ENCODE measurements at regions not wholly inside any gene's neighbourhood (a gene's known extent, or its start where the extent isn't known, plus 50 kb on each side); places are given as distances from the start of the nearest gene placed in this dataset.

- ChIA-PET POLR2A (no interaction called here), CTCF (no interaction called here)
- no peak for TF ChIP-seq FOXK2 (IDR thresholded peaks at IDR 0.05)
- TF ChIP-seq ARNT (IDR thresholded peaks at IDR 0.05) = no peak
- TF ChIP-seq L3MBTL2 (conservative IDR thresholded peaks at IDR 0.05) = no peak
- no peak for TF ChIP-seq SP1 (IDR thresholded peaks at IDR 0.05)
- TF ChIP-seq NFRKB (IDR thresholded peaks at IDR 0.05) = no peak
- TF ChIP-seq FOXM1 (IDR thresholded peaks at IDR 0.05; ENCODE audit: borderline replicate concordance) = no peak
- TF ChIP-seq PKNOX1 (IDR thresholded peaks at IDR 0.05) = no peak
- DNase-seq (ENCODE audit: extremely low spot score) = no peak
These were observed 455.7 kb upstream of the FAT1 start for GRCh38 chr4:187179086-187180058.

GRCh38 chr4:187181054-187181453, 457.4 kb upstream of the FAT1 start:
- POLR2A ChIA-PET = no interaction called here
- TF ChIP-seq ARNT (IDR thresholded peaks at IDR 0.05) (no peak), FOXK2 (IDR thresholded peaks at IDR 0.05) (no peak), FOXM1 (IDR thresholded peaks at IDR 0.05; ENCODE audit: borderline replicate concordance) (no peak), FOXA1 (IDR thresholded peaks at IDR 0.05) (no peak), TARDBP (IDR thresholded peaks at IDR 0.05) (no peak), BHLHE40 (IDR thresholded peaks at IDR 0.05; ENCODE audit: borderline replicate concordance) (no peak), HDGF (IDR thresholded peaks at IDR 0.05; ENCODE audit: borderline replicate concordance) (no peak), LEF1 (IDR thresholded peaks at IDR 0.05; ENCODE audit: borderline replicate concordance) (no peak), SUZ12 (IDR thresholded peaks at IDR 0.05) (no peak), NFRKB (IDR thresholded peaks at IDR 0.05) (no peak)
- DNase-seq (ENCODE audit: extremely low spot score) = no peak
- CTCF ChIA-PET = no interaction called here

GRCh38 chr4:187183346-187183745, 459.7 kb upstream of the FAT1 start:
- no peak for DNase-seq (ENCODE audit: extremely low spot score)
- CTCF ChIA-PET = no interaction called here

GRCh38 chr4:187183826-187184225, 460.2 kb upstream of the FAT1 start:
- no peak for DNase-seq (ENCODE audit: extremely low spot score)
- ChIA-PET POLR2A (no interaction called here), CTCF (no interaction called here)
- no peak for TF ChIP-seq FOXK2 (IDR thresholded peaks at IDR 0.05)
- no peak for TF ChIP-seq SUZ12 (IDR thresholded peaks at IDR 0.05)
- no peak for TF ChIP-seq FOXM1 (IDR thresholded peaks at IDR 0.05; ENCODE audit: borderline replicate concordance)
- no peak for TF ChIP-seq SP1 (IDR thresholded peaks at IDR 0.05)
- no peak for TF ChIP-seq PKNOX1 (IDR thresholded peaks at IDR 0.05)
- no peak for TF ChIP-seq LEF1 (IDR thresholded peaks at IDR 0.05; ENCODE audit: borderline replicate concordance)
- no peak for TF ChIP-seq L3MBTL2 (conservative IDR thresholded peaks at IDR 0.05)
- no peak for TF ChIP-seq ELF4 (IDR thresholded peaks at IDR 0.05)
- no peak for TF ChIP-seq TARDBP (IDR thresholded peaks at IDR 0.05)
- no peak for TF ChIP-seq ARNT (IDR thresholded peaks at IDR 0.05)
- TF ChIP-seq CTBP1 (IDR thresholded peaks at IDR 0.05; ENCODE audit: borderline replicate concordance) = no peak
- TF ChIP-seq BHLHE40 (IDR thresholded peaks at IDR 0.05; ENCODE audit: borderline replicate concordance) = no peak

More at GRCh38 chr4:187183346-187183745, 459.7 kb upstream of the FAT1 start:
- no peak for TF ChIP-seq L3MBTL2 (conservative IDR thresholded peaks at IDR 0.05)
- TF ChIP-seq FOXK2 (IDR thresholded peaks at IDR 0.05) = no peak
- TF ChIP-seq PKNOX1 (IDR thresholded peaks at IDR 0.05) = no peak
- no peak for TF ChIP-seq ELF4 (IDR thresholded peaks at IDR 0.05)
- TF ChIP-seq ZNF384 (IDR thresholded peaks at IDR 0.05) = no peak
- no peak for TF ChIP-seq ARNT (IDR thresholded peaks at IDR 0.05)
- POLR2A ChIA-PET = no interaction called here

- ChIA-PET CTCF (no interaction called here), POLR2A (no interaction called here)
- TF ChIP-seq TARDBP (IDR thresholded peaks at IDR 0.05) (no peak), FOXK2 (IDR thresholded peaks at IDR 0.05) (no peak), L3MBTL2 (conservative IDR thresholded peaks at IDR 0.05) (no peak), PKNOX1 (IDR thresholded peaks at IDR 0.05) (no peak), ZNF384 (IDR thresholded peaks at IDR 0.05) (no peak), ELF4 (IDR thresholded peaks at IDR 0.05) (no peak), FOXA1 (IDR thresholded peaks at IDR 0.05) (no peak), HDGF (IDR thresholded peaks at IDR 0.05; ENCODE audit: borderline replicate concordance) (no peak), FOXM1 (IDR thresholded peaks at IDR 0.05; ENCODE audit: borderline replicate concordance) (no peak), LEF1 (IDR thresholded peaks at IDR 0.05; ENCODE audit: borderline replicate concordance) (no peak), BHLHE40 (IDR thresholded peaks at IDR 0.05; ENCODE audit: borderline replicate concordance) (no peak)
- DNase-seq (ENCODE audit: extremely low spot score) = no peak
These were observed 460.9 kb upstream of the FAT1 start for GRCh38 chr4:187184508-187184907.

- ChIA-PET CTCF (interaction anchor here (0.6 kb wide), 1 partner anchor 478 kb away, joined by 3 read pairs; no protein-coding TSS in a partner anchor), POLR2A (no interaction called here)
- TF ChIP-seq HDGF (IDR thresholded peaks at IDR 0.05; ENCODE audit: borderline replicate concordance) = no peak
- no peak for TF ChIP-seq SUZ12 (IDR thresholded peaks at IDR 0.05)
- no peak for TF ChIP-seq FOXK2 (IDR thresholded peaks at IDR 0.05)
- TF ChIP-seq ARNT (IDR thresholded peaks at IDR 0.05) = no peak
- no peak for TF ChIP-seq LEF1 (IDR thresholded peaks at IDR 0.05; ENCODE audit: borderline replicate concordance)
- TF ChIP-seq TARDBP (IDR thresholded peaks at IDR 0.05) = no peak
- no peak for TF ChIP-seq FOXM1 (IDR thresholded peaks at IDR 0.05; ENCODE audit: borderline replicate concordance)
- TF ChIP-seq ZNF384 (IDR thresholded peaks at IDR 0.05) = no peak
- no peak for TF ChIP-seq PKNOX1 (IDR thresholded peaks at IDR 0.05)
- TF ChIP-seq SP1 (IDR thresholded peaks at IDR 0.05) = no peak
- TF ChIP-seq CTBP1 (IDR thresholded peaks at IDR 0.05; ENCODE audit: borderline replicate concordance) = no peak
- no peak for TF ChIP-seq L3MBTL2 (conservative IDR thresholded peaks at IDR 0.05)
- TF ChIP-seq BHLHE40 (IDR thresholded peaks at IDR 0.05; ENCODE audit: borderline replicate concordance) = no peak
- no peak for TF ChIP-seq NFRKB (IDR thresholded peaks at IDR 0.05)
- TF ChIP-seq FOXA1 (IDR thresholded peaks at IDR 0.05) = no peak
- no peak for TF ChIP-seq ELF4 (IDR thresholded peaks at IDR 0.05)
- no peak for DNase-seq (ENCODE audit: extremely low spot score)
These were observed 464.5 kb upstream of the FAT1 start for GRCh38 chr4:187188118-187188517.
